GM21423 (cell line): ENCODE measurements at regions not wholly inside any gene's neighbourhood (a gene's known extent, or its start where the extent isn't known, plus 50 kb on each side); places are given as distances from the start of the nearest gene placed in this dataset.
"Not testable (repeated sequence)": the region's sequence is repeated elsewhere in the genome, so short reads cannot be mapped to it uniquely, and the experiment has no call there.

ENCODE experiments used
- ATAC-seq: cut with Tn5 transposase; IDR thresholded peaks from one replicate; pipeline ENCODE4 v1.9.1; 2021; ENCODE audit warnings: mild to moderate bottlenecking, moderate library complexity; ENCODE audit not compliant: unreplicated experiment

DNA sequence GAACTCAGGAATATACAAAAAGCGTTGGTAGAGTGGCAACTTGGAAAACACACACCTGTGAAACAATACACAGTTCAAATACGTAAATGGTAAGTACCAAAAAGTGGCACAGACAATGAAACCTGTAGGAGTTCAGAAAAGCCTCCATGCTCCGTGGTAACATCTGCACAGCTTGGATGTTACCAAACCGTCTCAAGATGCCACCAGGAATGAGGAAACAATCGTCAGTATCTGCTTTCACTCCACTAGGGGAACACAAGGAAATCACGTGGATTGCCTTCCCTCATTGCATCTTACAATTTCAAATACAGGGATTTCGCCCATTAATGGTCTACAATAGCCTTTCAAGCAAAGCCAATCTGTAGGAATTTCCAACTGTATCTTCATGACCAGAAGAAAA lies 224.6 kb upstream of the LRRC61 start:
- ATAC-seq, result not testable (repeated sequence)

- ATAC-seq, result not testable (repeated sequence)
Observed at GRCh38 chr7:150101282-150101681, 221.9 kb upstream of the LRRC61 start.

- ATAC-seq, result not testable (repeated sequence)
Observed at GRCh38 chr7:150107283-150107682, 215.9 kb upstream of the LRRC61 start.

DNA sequence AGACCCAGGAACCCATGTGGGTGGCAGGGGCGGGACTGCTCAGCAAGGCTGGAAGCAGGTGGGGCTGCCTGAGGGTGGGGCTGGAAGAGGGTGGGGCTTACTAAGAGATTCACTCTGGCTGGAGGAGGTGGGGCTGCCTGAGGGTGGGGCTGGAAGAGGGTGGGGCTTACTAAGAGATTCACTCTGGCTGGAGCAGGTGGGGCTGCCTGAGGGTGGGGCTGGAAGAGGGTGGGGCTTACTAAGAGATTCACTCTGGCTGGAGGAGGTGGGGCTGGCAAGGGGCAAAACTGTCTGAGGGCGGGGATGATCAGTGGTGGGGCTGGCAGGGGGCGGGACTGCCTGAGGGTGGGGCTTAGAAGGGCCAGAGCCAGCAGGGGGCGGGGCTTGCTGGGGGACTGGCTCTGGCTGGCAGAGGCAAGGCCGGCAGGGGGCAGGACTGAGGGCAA lies 212.8 kb upstream of the LRRC61 start:
- ATAC-seq, result not testable (repeated sequence)

GRCh38 chr7:150110882-150111281 lies 212.3 kb upstream of the LRRC61 start:
- ATAC-seq, result not testable (repeated sequence)

GRCh38 chr7:150111373-150112139 lies 211.6 kb upstream of the LRRC61 start:
- ATAC-seq, result not testable (repeated sequence)

DNA sequence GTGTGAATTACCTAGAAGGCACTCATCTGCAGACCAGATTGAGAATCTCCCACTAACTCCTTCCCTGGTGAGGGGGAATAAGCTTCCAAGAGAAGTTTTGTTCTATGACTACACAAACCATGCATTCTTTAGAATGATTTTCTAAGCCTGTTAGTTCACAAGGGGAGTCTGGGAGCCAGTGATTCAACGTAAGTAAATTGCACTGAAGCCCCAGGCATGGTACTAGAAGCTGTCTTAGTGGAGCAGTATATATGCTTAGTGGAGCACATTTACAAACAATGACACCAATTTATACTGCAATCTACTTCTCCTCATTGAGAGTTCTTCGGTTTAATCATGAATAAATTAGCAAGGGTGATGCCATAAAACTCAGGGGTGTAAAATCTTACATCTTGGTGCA lies 209.9 kb upstream of the LRRC61 start:
- ATAC-seq, result not testable (repeated sequence)

- ATAC-seq, result not testable (repeated sequence)
Observed at GRCh38 chr7:150114591-150114990, 208.6 kb upstream of the LRRC61 start.

DNA sequence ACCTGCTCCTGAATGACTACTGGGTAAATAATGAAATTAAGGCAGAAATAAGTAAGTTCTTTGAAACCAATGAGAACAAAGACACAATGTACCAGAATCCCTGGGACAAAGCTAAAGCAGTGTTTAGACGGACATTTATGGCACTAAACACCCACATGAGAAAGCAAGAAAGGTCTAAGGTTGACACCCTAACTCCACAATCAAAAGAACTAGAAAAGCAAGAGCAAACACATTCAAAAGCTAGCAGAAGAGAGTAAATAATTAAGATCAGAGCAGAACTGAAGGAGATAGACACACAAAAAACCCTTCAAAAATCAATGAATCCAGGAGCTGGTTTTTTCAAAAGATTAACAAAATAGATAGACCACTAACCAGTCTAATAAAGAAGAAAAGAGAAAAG lies 203.2 kb upstream of the LRRC61 start:
- ATAC-seq, result not testable (repeated sequence)

DNA sequence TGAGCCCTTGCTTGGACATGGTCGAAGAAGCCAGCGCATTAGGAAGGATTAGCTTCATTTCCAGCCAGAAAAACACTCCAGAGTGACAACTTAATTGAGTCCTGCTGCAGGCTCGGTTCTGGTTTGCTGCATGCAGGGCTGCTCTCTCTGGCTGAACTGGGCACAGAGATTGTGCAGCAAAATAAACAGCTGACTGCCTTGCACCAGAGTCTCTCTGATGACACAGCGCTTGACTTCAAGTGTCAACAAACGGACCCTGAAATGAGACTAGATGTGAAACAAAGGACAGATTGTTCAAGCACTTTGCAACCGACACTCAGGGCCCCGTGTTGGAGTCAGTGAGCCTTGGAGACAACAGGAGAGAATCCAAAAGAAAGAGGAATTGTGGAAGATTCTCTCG lies 197.3 kb upstream of the LRRC61 start:
- not testable (repeated sequence) for ATAC-seq

- not testable (repeated sequence) for ATAC-seq
Observed at GRCh38 chr7:150134451-150134850, 188.7 kb upstream of the LRRC61 start.

DNA sequence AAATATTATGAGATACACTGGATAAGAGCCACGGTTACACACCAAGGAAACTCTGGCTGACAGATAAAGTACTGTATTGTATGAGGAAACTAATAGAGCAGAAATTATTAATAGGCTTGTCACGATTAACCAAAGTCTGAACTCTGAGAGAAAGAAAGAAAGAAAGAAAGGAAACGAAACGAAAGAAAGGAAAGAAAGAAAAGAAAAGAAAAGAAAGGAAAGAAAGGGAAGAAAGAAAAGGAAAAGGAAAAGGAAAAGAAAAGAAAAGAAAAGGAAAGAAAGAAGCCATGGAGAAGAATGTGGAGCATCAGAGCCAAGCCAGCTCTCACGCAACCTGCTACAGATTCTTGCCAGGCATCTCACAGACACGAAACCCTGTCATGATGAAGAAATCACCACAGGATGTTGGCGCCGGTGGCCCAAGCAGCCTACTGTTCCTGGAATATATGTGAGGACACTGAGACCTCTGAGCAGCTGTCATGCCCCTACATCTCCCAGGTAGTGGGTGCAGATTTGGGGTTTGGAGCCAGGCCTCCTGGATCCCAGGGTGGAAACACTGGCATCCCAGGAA lies 187.4 kb upstream of the LRRC61 start:
- ATAC-seq, result not testable (repeated sequence)

DNA sequence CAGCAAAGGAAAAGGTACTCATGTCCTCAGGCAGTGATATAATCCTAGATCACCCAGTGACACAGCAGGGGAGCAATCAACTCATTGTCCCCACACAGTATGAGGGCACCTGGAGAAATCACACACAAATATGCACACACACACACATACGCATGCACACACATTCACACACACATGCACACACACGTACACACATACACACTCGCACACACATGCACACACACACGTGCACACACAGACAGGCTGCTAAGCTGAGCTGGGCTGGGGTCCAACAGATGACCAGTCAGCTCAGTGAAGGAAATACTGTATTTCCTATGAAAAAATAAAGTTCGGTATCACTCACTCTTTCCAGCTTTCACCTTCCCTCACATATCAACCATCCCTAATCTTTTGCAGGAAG lies 183.3 kb upstream of the LRRC61 start:
- not testable (repeated sequence) for ATAC-seq

DNA sequence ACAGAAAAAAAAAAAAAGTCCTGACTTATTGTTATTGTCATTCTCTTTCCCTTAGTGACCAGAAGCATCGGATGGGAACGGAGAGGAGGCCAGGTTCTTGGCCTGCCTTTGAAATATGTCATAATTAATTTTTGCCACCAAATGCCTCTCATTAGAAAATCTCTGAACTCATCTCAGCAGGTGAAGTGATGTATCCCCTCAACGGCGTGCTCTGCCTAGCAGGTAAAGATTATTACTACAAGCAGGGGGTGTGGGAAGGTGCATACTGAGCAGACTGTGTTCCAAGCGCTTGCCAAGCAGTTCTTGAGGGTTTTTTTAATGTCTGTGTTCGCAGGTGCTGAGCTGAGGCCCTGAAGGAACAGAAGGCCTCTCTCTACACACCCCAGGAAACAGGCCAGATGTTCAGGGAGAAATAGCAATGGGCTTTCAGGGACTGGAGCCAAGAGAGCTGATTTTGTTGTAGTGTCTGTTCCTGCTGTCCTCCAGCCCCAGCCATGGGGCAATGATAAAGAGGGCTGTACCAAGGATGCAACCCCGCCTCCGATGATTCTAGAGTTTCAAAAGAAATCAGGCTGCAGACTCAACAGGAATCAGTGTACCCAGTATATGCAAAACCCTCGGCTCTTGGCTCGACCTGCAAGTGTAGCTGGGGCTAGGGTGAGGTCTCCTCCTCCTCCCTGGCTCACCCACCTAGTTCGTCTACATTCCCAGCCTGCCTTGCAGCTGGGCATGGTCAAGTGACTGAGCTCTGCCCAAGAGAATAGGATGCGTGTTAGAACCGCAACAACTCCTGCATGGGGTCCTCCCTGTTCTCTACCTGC lies 181.4 kb upstream of the LRRC61 start:
- not testable (repeated sequence) for ATAC-seq

GRCh38 chr7:150146124-150146523 lies 177.0 kb upstream of the LRRC61 start:
- not testable (repeated sequence) for ATAC-seq

DNA sequence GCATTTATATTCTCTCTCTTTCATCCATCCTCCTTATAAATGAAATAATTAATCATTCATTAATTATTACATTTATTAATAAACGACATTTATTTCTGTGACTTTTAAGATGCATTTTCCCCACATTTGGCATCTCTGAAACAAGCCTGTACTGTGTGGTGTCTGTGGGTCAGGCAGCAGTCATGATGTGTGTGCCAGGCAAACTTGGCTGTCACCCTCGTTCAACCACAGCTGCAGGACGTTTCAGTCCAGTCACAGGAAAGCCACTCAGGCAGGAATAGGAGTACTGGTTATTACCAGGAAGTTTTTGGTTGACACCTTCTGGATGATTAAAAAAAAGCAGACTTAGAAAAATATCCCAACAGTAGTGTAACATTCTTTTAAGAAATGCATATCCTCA lies 175.6 kb upstream of the LRRC61 start:
- ATAC-seq, result not testable (repeated sequence)

DNA sequence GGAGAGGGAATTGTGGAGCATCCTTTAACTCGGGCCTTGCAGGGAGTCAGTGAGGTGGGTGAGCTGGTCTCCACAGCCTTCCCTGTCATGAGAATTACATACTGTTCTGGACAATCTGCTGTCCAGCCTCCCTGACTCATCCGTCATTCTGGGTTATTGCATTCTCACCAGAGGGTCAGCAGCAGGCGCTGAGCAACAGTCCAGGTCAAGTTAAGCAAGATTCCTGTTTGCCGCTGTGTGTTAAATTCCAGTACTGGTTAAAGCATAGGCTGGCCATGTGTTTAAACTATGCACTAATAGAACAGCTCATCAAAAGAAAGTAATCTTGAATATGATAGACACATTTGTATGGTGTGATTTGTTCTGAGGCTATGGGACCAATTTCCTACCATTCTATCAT lies 167.1 kb upstream of the LRRC61 start:
- not testable (repeated sequence) for ATAC-seq

- not testable (repeated sequence) for ATAC-seq
Observed at GRCh38 chr7:150158696-150159095, 164.5 kb upstream of the LRRC61 start.

- not testable (repeated sequence) for ATAC-seq
Observed at GRCh38 chr7:150169515-150169914, 153.6 kb upstream of the LRRC61 start.

- not testable (repeated sequence) for ATAC-seq
Observed at GRCh38 chr7:150169943-150170490, 153.1 kb upstream of the LRRC61 start.

DNA sequence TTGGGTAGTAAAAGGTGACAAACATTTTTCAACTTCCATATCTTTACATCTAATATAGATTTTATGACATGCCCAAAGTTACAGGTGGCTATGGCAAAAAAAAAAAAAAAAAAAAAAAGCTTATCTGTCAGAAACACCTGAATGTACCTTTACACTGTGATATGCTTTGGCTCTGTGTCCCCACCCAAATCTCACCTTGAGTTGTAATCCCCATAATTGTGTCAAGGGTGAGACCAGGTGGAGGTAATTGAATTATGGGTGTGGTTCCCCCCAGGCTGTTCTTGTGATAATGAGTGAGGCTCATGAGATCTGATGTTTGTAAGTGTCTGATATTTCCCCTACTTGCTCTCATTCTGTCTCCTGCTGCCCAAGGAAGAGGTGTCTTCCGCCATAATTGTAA lies 139.6 kb upstream of the LRRC61 start:
- ATAC-seq, result not testable (repeated sequence)
